Glutamatergic neuron (in vitro differentiated cells): ENCODE measurements at regions not wholly inside any gene's neighbourhood (a gene's known extent, or its start where the extent isn't known, plus 50 kb on each side); places are given as distances from the start of the nearest gene placed in this dataset.

Source experiments
- DNase-seq: peaks from one replicate; pipeline ENCODE4 v3.0.0; 2022
- H3K27ac Mint-ChIP-seq: one replicate; pipeline ENCODE4 v1.8.0; 2020; ENCODE audit warnings: mild to moderate bottlenecking, mixed read lengths, inconsistent platforms; ENCODE audit not compliant: unreplicated experiment
- H3K27me3 Mint-ChIP-seq: one replicate; pipeline ENCODE4 v1.8.0; 2020; ENCODE audit warnings: mild to moderate bottlenecking, moderate library complexity, mixed read lengths, inconsistent platforms; ENCODE audit not compliant: unreplicated experiment
- H3K36me3 Mint-ChIP-seq: one replicate; pipeline ENCODE4 v1.8.0; 2020; ENCODE audit warnings: mild to moderate bottlenecking, mixed read lengths, inconsistent platforms; ENCODE audit not compliant: unreplicated experiment
- H3K4me1 Mint-ChIP-seq: one replicate; pipeline ENCODE4 v1.8.0; 2020; ENCODE audit warnings: mild to moderate bottlenecking, low read depth, mixed read lengths, inconsistent platforms; ENCODE audit not compliant: unreplicated experiment
- H3K4me3 Mint-ChIP-seq: one replicate; pipeline ENCODE4 v1.8.0; 2020; ENCODE audit warnings: mild to moderate bottlenecking, mixed read lengths, inconsistent platforms; ENCODE audit not compliant: unreplicated experiment
- H3K9me3 Mint-ChIP-seq: one replicate; pipeline ENCODE4 v1.8.0; 2020; ENCODE audit warnings: mild to moderate bottlenecking, moderate library complexity, mixed read lengths, inconsistent platforms; ENCODE audit not compliant: unreplicated experiment
- CTCF ChIP-seq: fragments of 200-600 bp; sonication (generic); IDR thresholded peaks from one replicate; pipeline ENCODE4 v1.5.0; 2021; ENCODE audit not compliant: partially characterized antibody, unreplicated experiment

- no peak overlapping the region for H3K27ac Mint-ChIP-seq
- H3K4me3 Mint-ChIP-seq = no peak overlapping the region
- peaks cover 15% of the 10 kb centered on the region for H3K9me3 Mint-ChIP-seq
- peaks cover 15% of the 10 kb centered on the region for H3K36me3 Mint-ChIP-seq
- no peak for DNase-seq
- H3K27me3 Mint-ChIP-seq = peaks cover 11% of the 10 kb centered on the region
- no peak for TF ChIP-seq CTCF
- H3K4me1 Mint-ChIP-seq = peaks cover 8% of the 10 kb centered on the region
These were observed 235.2 kb upstream of the TNRC6C start for GRCh38 chr17:77723071-77723908.

- DNase-seq = no peak
- Mint-ChIP-seq H3K4me3 (no peak overlapping the region), H3K4me1 (peaks cover 17% of the 10 kb centered on the region), H3K27ac (no peak overlapping the region), H3K27me3 (peaks cover 8% of the 10 kb centered on the region), H3K36me3 (peaks cover 7% of the 10 kb centered on the region), H3K9me3 (peaks cover 12% of the 10 kb centered on the region)
- no peak for TF ChIP-seq CTCF
These were observed 234.3 kb upstream of the TNRC6C start for GRCh38 chr17:77723909-77724875.

- Mint-ChIP-seq H3K4me3 (no peak overlapping the region), H3K9me3 (peaks cover 12% of the 10 kb centered on the region), H3K27me3 (peaks cover 8% of the 10 kb centered on the region), H3K36me3 (peaks cover 7% of the 10 kb centered on the region), H3K27ac (no peak overlapping the region), H3K4me1 (peaks cover 25% of the 10 kb centered on the region)
- DNase-seq = no peak
- no peak for TF ChIP-seq CTCF
These were observed 233.5 kb upstream of the TNRC6C start for GRCh38 chr17:77724876-77725615.

GRCh38 chr17:77725846-77726245 is 232.7 kb upstream of the TNRC6C start:
- TF ChIP-seq CTCF = no peak
- H3K36me3 Mint-ChIP-seq = peaks cover 5% of the 10 kb centered on the region
- peaks cover 8% of the 10 kb centered on the region for H3K27me3 Mint-ChIP-seq
- H3K9me3 Mint-ChIP-seq = peaks cover 16% of the 10 kb centered on the region
- H3K4me3 Mint-ChIP-seq = no peak overlapping the region
- H3K27ac Mint-ChIP-seq = no peak overlapping the region
- H3K4me1 Mint-ChIP-seq = peaks cover 25% of the 10 kb centered on the region
- DNase-seq = no peak
